Endothelial cell of umbilical vein (primary cell): ENCODE measurements at regions not wholly inside any gene's neighbourhood (a gene's known extent, or its start where the extent isn't known, plus 50 kb on each side); places are given as distances from the start of the nearest gene placed in this dataset.

Experiments
- BruUV-seq: library from RNA; stranded (reverse); fragments of 400-500 nt; replicated peaks from 2 replicates; lab custom pipeline; 2021; lab: Mats Ljungman, UMichigan
- CTCF ChIA-PET: fragments of 300-600, 350-600 bp; sonication (Branson Sonifier 250); formaldehyde crosslinking; loops from one replicate; lab custom pipeline; 2021; ENCODE audit warnings: antibody characterized with exemption, inconsistent platforms; lab: Charles Lee
- POLR2A ChIA-PET: fragments of 300-600, 350-600 bp; sonication (Branson Sonifier 250); formaldehyde crosslinking; loops from one replicate; lab custom pipeline; 2021; ENCODE audit warnings: antibody characterized with exemption, inconsistent platforms; lab: Charles Lee
- DNase-seq: peaks from one replicate; pipeline ENCODE4 v3.0.0-alpha.2; 2011; ENCODE audit warnings: low read depth, low spot score
- FAIRE-seq: peaks from 2 replicates; lab custom pipeline; 2011; peaks lifted over from hg19 to GRCh38; lab: Jason Lieb, UNC
- H2AFZ ChIP-seq: 2 replicates; pipeline ENCODE4 v1.6.0; 2012; ENCODE audit warnings: low read depth, low read length, control low read depth, inconsistent platforms
- H3K27ac ChIP-seq: 2 replicates; pipeline ENCODE4 v1.5.1; 2011; ENCODE audit warnings: low read depth, mild to moderate bottlenecking, control low read depth, low read length, moderate library complexity; ENCODE audit not compliant: insufficient read depth
- H3K27me3 ChIP-seq, 2 experiments: 2 replicates each; pipeline versions ENCODE4 v1.6.0 to v1.6.1; 2011; ENCODE audit warnings: low read length in 2 of 2, mixed read lengths in 1 of 2; ENCODE audit not compliant: control insufficient read depth in 2 of 2, insufficient read depth in 2 of 2
- H3K36me3 ChIP-seq, 2 experiments: 2 replicates in 1 of 2; 3 replicates in 1 of 2; pipeline ENCODE4 v1.5.1; 2011; ENCODE audit warnings: low read length in 2 of 2, mild to moderate bottlenecking in 1 of 2, moderate library complexity in 1 of 2; ENCODE audit not compliant: control insufficient read depth in 2 of 2, insufficient read depth in 2 of 2; ENCODE audit errors: extremely low read depth in 1 of 2
- H3K4me1 ChIP-seq: 3 replicates; pipeline ENCODE4 v1.5.1; 2011; ENCODE audit warnings: mild to moderate bottlenecking, low read length; ENCODE audit not compliant: control insufficient read depth, insufficient read depth; ENCODE audit errors: extremely low read depth
- H3K4me2 ChIP-seq: 2 replicates; pipeline ENCODE4 v1.6.1; 2011; ENCODE audit warnings: low read length, control low read depth, mixed read lengths; ENCODE audit not compliant: insufficient read depth
- H3K4me3 ChIP-seq, 3 experiments: fragments of 200-600 bp in 1 of 3; sonication (generic), shearing (Covaris generic) in 1 of 3; replicated peaks in 1 of 3; 2 replicates each; pipeline ENCODE4 v1.5.1; 2011 to 2016; ENCODE audit warnings: control low read depth in 3 of 3, low read length in 3 of 3, mild to moderate bottlenecking in 2 of 3, inconsistent platforms in 1 of 3, low read depth in 1 of 3, moderate library complexity in 1 of 3; ENCODE audit not compliant: insufficient read depth in 1 of 3
- H3K79me2 ChIP-seq: 2 replicates; pipeline ENCODE4 v1.6.0; 2012; ENCODE audit warnings: low read length, inconsistent platforms; ENCODE audit not compliant: control insufficient read depth, insufficient read depth
- H3K9ac ChIP-seq: replicated peaks from 2 replicates; pipeline ENCODE3; 2011; ENCODE audit warnings: low read length, control low read depth; ENCODE audit not compliant: insufficient read depth; ENCODE audit errors: extremely low read depth
- H3K9me1 ChIP-seq: replicated peaks from 3 replicates; pipeline ENCODE4 v1.6.0; 2011; ENCODE audit warnings: mild to moderate bottlenecking, low read length; ENCODE audit not compliant: control insufficient read depth, insufficient read depth; ENCODE audit errors: extremely low read depth
- H3K9me3 ChIP-seq: replicated peaks from 2 replicates; pipeline ENCODE4 v1.5.1; 2012; ENCODE audit warnings: low read length, inconsistent platforms; ENCODE audit not compliant: control insufficient read depth, insufficient read depth
- H4K20me1 ChIP-seq: replicated peaks from 2 replicates; pipeline ENCODE3; 2011; ENCODE audit warnings: mild to moderate bottlenecking, low read length; ENCODE audit not compliant: control insufficient read depth, insufficient read depth; ENCODE audit errors: extremely low read depth
- CTCF ChIP-seq, 2 donors: IDR thresholded peaks; 1 replicate in 1 of 2; 2 replicates in 1 of 2; pipeline ENCODE4 v1.5.1; 2011; ENCODE audit warnings: low read length in 2 of 2, mild to moderate bottlenecking in 2 of 2, moderate library complexity in 2 of 2, control low read depth in 1 of 2, inconsistent platforms in 1 of 2, low read depth in 1 of 2; ENCODE audit not compliant: insufficient read depth in 1 of 2; ENCODE audit errors: extremely low read depth in 1 of 2
- EZH2 ChIP-seq: IDR thresholded peaks from 2 replicates; pipeline ENCODE4 v1.6.1; 2012; ENCODE audit warnings: borderline replicate concordance, low read depth, mild to moderate bottlenecking, moderate library complexity, low read length, inconsistent platforms; ENCODE audit not compliant: severe bottlenecking
- JUN ChIP-seq: IDR thresholded peaks from 2 replicates; pipeline ENCODE4 v1.6.1; 2011; ENCODE audit warnings: borderline replicate concordance, low read depth; ENCODE audit not compliant: insufficient read length, insufficient read depth
- MYC ChIP-seq: IDR thresholded peaks from one replicate; pipeline ENCODE4 v1.6.1; 2011; ENCODE audit warnings: mild to moderate bottlenecking, low read depth, low read length
- POLR2A ChIP-seq: IDR thresholded peaks from 2 replicates; pipeline ENCODE4 v1.6.1; 2012; ENCODE audit warnings: low read depth, mild to moderate bottlenecking, control low read depth, low read length
- dilution Hi-C: fragments of 300-500 bp; cut with MboI; formaldehyde crosslinking; loops from one replicate; pipeline ENCODE4 v1.15.0; 2019; ENCODE audit warnings: low sequenced_read_pairs; ENCODE audit not compliant: extremely low pct_ligation_motif_present
- intact Hi-C: fragments of 100-400 bp; cut with micrococcal nuclease; formaldehyde crosslinking; loops from one replicate; pipeline ENCODE4 v1.10.0; 2022
- TF ChIP-seq, protein P1 (sequence below): IDR thresholded peaks from 2 replicates; pipeline ENCODE4 v1.6.1; 2011; ENCODE audit not compliant: insufficient read depth, insufficient read length

GRCh38 chr5:57417320-57417719 is 65.3 kb downstream of the ACTBL2 start:
- ChIA-PET POLR2A (no interaction called here), CTCF (no interaction called here)
- no peak for TF ChIP-seq JUN
- TF ChIP-seq CTCF (IDR thresholded peaks at IDR 0.05; ENCODE audit: extremely low read depth in 1 of 2, insufficient read depth in 1 of 2, low read depth in 1 of 2, low read length in 2 of 2), result no peak
- TF ChIP-seq POLR2A, result no peak
- no peak for TF ChIP-seq EZH2
- TF ChIP-seq MYC, result no peak
- TF ChIP-seq, protein P1, sequence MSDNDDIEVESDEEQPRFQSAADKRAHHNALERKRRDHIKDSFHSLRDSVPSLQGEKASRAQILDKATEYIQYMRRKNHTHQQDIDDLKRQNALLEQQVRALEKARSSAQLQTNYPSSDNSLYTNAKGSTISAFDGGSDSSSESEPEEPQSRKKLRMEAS, result no peak
- no peaks in the 10 kb centered on the region for H4K20me1 ChIP-seq
- DNase-seq (no peak), FAIRE-seq (no peak)
- H3K79me2 ChIP-seq, result no peaks in the 10 kb centered on the region
- H3K9me1 ChIP-seq, result no peaks in the 10 kb centered on the region
- H3K4me2 ChIP-seq, result no peak overlapping the region
- no TSS peak for BruUV-seq
- H3K27me3 ChIP-seq, result no peaks in the 10 kb centered on the region
- intact Hi-C loops (no loop called here), dilution Hi-C loops (no loop called here)
- no peak overlapping the region for H3K4me3 ChIP-seq
- no peaks in the 10 kb centered on the region for H3K4me1 ChIP-seq
- no peaks in the 10 kb centered on the region for H3K9me3 ChIP-seq
- H3K36me3 ChIP-seq, result no peaks in the 10 kb centered on the region
- H3K9ac ChIP-seq, result no peak overlapping the region
- no peak overlapping the region for H3K27ac ChIP-seq
- H2AFZ ChIP-seq, result no peak overlapping the region
